AG04449 (cell line): ENCODE measurements at regions not wholly inside any gene's neighbourhood (a gene's known extent, or its start where the extent isn't known, plus 50 kb on each side); places are given as distances from the start of the nearest gene placed in this dataset.

ENCODE experiments used
- CTCF ChIA-PET: fragments of 350-600 bp; formaldehyde crosslinking; extraction: SDS; loops from one replicate; lab custom pipeline; 2021; ENCODE audit warnings: antibody characterized with exemption; lab: Yijun Ruan, JAX
- POLR2A ChIA-PET: fragments of 400-600, 350-600 bp; formaldehyde crosslinking; extraction: SDS; loops from one replicate; lab custom pipeline; 2020; ENCODE audit warnings: antibody characterized with exemption, inconsistent platforms; lab: Yijun Ruan, JAX
- DNase-seq: peaks from one replicate; pipeline ENCODE4 v3.0.0-alpha.2; 2010; ENCODE audit warnings: low read depth, low spot score
- H3K4me3 ChIP-seq: 2 replicates; pipeline ENCODE4 v1.5.1; 2011; ENCODE audit warnings: low read depth, mild to moderate bottlenecking, control low read depth, low read length
- TF ChIP-seq, protein P1 (sequence below): IDR thresholded peaks from one replicate; pipeline ENCODE4 v1.5.1; 2011; ENCODE audit warnings: mild to moderate bottlenecking, moderate library complexity, low read length, control low read depth, inconsistent platforms; ENCODE audit not compliant: insufficient read depth; ENCODE audit errors: missing control alignments

DNA sequence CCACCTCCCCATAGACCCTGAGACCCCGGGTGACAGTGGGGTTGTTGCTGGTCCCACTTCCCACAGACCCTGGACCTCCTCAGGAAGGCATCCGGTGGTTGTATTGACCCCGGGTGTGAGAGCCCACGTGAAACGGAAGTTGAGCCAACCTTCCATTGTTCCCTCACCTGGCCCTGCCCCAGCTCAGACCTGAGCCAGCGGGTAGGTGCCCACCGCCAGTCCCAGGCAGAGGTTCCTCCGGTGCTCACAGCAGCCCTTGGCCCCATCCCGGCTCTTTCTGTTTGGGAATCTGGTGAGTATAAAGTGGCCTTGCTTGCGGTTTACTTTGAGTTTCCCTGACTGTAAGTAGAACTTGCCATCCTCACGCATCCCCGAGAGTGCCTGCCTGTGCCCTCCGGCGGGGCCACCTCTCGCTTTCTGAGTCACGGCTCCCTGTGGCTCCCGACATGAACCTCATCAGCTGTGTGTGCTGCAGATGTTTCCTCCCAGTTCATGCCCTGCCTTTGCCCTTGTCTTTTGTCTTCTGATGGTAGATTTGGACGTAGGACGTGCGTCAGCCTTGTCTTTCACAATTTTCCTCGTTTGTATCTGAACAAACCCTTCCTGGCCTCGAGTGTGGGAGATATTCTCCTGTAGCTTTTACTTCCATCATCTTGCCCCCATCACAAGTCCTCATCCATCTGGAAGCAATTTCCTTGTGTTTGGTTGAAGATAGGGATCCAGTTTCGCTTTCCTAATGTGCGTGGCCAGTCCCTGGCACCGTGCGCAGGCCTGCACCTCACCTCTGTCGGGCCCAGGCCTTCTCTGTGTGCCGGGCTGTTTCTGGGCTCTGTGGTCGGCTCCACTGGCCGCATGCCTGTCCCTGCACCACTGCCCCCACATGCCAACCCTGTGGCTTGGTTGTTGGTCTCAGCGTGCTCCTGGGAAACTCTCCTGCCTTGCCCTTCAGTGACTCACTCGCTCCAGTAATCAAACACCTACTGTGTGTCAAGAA is 76.0 kb downstream of the METRNL start:
- ChIA-PET POLR2A (interaction anchor here (0.7 to 1.2 kb wide), 2 partner anchors 11 to 48 kb away, joined by 3 read pairs; no protein-coding TSS in a partner anchor), CTCF (interaction anchor here (1.4 kb wide), 1 partner anchor 19 kb away, joined by 4 read pairs; no protein-coding TSS in a partner anchor)
- peak overlapping the region; percentile 25; the same call in 1 of the 2 replicates for H3K4me3 ChIP-seq
- TF ChIP-seq, protein P1, sequence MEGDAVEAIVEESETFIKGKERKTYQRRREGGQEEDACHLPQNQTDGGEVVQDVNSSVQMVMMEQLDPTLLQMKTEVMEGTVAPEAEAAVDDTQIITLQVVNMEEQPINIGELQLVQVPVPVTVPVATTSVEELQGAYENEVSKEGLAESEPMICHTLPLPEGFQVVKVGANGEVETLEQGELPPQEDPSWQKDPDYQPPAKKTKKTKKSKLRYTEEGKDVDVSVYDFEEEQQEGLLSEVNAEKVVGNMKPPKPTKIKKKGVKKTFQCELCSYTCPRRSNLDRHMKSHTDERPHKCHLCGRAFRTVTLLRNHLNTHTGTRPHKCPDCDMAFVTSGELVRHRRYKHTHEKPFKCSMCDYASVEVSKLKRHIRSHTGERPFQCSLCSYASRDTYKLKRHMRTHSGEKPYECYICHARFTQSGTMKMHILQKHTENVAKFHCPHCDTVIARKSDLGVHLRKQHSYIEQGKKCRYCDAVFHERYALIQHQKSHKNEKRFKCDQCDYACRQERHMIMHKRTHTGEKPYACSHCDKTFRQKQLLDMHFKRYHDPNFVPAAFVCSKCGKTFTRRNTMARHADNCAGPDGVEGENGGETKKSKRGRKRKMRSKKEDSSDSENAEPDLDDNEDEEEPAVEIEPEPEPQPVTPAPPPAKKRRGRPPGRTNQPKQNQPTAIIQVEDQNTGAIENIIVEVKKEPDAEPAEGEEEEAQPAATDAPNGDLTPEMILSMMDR, result no peak
- DNase-seq, result peak; percentile 75

- no peak for DNase-seq
- ChIA-PET CTCF (no interaction called here), POLR2A (no interaction called here)
These were observed 77.0 kb downstream of the METRNL start for GRCh38 chr17:83156408-83156807.

DNA sequence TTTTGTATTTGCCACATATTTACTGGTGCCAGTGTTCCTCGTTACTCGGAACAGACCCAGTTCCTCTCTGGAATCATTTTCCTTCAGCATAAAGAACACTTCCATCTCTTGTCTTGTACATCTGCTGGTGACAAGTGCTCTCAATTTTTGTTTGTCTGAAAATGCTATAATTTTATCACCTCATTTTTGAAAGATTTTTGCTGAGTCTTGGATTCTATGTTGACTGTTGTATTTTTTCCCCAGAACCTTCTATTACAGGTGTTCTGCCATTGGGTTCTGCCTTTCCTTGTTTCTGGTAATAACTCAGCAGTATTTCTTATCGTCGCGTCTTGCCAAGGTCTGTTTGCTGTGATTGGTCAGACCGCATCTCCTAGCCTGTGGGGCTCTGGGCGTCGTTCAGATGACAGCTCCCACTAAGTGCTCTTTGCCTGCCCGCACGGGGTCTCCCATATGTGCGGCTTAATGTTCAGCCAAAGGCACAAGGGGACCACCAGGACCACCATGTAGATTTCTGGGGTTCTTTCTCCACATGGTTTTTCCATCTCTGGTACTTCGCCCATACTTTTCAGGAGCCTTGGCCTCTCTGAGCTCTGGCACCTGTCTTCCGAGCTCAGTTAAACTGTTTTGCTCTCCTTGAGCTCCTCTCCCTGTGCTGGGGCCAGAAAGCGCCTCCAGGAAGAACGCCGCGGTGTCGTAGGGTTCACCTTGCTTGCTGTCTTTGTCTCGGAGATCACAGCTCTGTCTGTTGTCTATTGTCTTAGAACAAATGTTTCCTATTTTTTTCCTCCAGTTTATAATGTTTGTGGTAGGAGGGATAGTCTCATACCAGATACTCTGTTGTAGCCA is 80.0 kb downstream of the METRNL start:
- DNase-seq, result no peak
- ChIA-PET CTCF (no interaction called here), POLR2A (no interaction called here)
- TF ChIP-seq, protein P1, result no peak
- H3K4me3 ChIP-seq, result no peak overlapping the region

More at GRCh38 chr17:83156408-83156807, 77.0 kb downstream of the METRNL start:
- no peak overlapping the region for H3K4me3 ChIP-seq
- TF ChIP-seq, protein P1, result no peak

DNA sequence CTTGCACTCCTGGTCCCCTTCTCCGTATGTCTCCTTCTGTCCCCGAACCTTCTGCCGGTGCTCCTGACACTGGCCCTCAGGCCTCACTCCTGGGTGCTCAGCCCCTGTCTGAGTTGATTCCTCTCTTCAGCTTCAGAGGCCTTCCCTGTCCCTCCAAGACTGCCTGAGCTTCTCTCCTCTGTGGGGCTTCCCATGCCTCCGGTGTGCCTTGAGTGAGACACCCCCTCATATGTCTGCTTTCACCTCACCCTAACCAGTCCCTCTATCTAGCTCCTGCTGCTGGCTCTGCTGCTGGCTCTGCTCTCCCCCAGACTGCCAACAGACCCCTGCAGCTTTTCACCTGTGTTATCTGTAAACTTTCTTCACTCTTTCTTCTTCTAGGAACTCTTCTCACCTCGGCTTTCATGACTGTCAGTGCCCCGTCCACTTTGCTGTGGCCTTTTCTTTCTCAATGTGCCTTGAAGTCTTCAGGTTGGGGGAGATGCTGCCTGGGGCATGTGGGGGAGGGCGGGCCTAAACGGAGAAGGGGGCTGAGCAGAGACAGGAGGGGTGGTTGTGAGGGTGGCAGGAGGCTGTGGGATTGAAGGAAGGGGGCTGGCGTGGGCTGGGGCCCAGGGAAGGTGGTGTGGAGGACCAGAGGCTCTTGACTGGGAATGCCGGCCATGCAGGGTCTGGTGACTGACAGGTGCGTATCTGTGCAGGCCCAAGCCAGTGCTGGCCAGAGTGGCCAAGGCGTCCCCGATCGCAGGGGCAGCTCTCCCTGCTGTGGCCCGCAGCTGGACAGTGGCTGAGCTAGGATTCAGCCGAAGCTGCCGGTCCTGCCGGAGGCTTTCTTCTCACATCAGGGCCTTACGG is 81.3 kb downstream of the METRNL start:
- CTCF ChIA-PET, result no interaction called here
- TF ChIP-seq, protein P1, result no peak
- no peak for DNase-seq
- H3K4me3 ChIP-seq, result no peak overlapping the region
- POLR2A ChIA-PET, result no interaction called here

GRCh38 chr17:83161298-83162034 is 82.1 kb downstream of the METRNL start:
- DNase-seq, result no peak
- TF ChIP-seq, protein P1, result no peak
- H3K4me3 ChIP-seq, result no peak overlapping the region
- ChIA-PET CTCF (no interaction called here), POLR2A (no interaction called here)
